ENCODE measurements at regions not wholly inside any gene's neighbourhood (a gene's known extent, or its start where the extent isn't known, plus 50 kb on each side); places are given as distances from the start of the nearest gene placed in this dataset.

DNA sequence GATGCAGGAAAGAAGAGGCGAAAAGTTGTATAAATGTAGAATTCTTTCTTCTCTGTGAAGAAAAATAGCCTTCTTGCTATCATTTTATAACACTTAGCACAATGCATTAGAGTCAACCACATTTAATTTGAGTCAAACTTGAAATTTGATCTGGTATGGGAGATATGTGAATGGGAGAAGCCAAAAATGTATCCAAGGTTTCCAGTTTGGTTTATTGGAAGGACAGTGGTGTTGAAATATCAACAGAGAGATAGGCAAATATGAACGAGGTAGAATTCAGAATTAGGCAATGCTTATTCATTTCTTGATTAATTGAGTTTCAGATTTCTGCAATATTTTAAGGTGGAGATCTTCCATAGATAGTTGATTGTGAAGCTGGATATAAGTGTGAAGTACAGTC, 991.9 kb upstream of the CHAC2 start:
- Histone ChIP-seq H3K27ac (no peak overlapping the region), H3K36me3 (no peaks in the 10 kb centered on the region), H3K27me3 (no peaks in the 10 kb centered on the region), H3K4me3 (ENCODE audit: low read depth in 1 of 2, low read length in 1 of 2) (no peak overlapping the region), H3K4me1 (ENCODE audit: control insufficient read depth in 1 of 2, insufficient read depth in 1 of 2, low read depth in 1 of 2, low read length in 1 of 2) (no peaks in the 10 kb centered on the region), H3K9me3 (no peaks in the 10 kb centered on the region)
- TF ChIP-seq, protein P1, sequence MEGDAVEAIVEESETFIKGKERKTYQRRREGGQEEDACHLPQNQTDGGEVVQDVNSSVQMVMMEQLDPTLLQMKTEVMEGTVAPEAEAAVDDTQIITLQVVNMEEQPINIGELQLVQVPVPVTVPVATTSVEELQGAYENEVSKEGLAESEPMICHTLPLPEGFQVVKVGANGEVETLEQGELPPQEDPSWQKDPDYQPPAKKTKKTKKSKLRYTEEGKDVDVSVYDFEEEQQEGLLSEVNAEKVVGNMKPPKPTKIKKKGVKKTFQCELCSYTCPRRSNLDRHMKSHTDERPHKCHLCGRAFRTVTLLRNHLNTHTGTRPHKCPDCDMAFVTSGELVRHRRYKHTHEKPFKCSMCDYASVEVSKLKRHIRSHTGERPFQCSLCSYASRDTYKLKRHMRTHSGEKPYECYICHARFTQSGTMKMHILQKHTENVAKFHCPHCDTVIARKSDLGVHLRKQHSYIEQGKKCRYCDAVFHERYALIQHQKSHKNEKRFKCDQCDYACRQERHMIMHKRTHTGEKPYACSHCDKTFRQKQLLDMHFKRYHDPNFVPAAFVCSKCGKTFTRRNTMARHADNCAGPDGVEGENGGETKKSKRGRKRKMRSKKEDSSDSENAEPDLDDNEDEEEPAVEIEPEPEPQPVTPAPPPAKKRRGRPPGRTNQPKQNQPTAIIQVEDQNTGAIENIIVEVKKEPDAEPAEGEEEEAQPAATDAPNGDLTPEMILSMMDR (IDR thresholded peaks at IDR 0.05): no peak

DNA sequence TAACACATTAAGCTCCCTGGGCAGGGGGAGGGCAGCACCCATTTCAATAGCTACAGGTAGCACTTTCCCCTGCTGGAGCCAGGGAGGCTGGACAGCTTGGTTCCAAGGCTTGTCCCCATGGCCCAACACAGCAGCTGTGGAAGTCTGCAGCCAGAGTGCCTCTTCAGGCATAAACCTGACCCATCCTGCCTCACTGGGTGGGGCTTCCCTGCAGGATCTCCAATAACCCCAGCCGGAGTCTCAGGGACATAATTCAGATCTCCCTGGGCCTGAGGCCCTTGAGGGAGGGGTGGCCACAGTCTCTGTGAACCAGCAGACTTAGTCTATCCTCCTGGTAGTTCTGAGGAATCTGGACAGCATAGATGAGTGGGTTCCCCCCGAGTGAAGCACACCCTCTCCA, 1001.9 kb upstream of the CHAC2 start:
- TF ChIP-seq, protein P1 (IDR thresholded peaks at IDR 0.05): no peak
- Histone ChIP-seq H3K4me1 (ENCODE audit: control insufficient read depth in 1 of 2, insufficient read depth in 1 of 2, low read depth in 1 of 2, low read length in 1 of 2) (no peaks in the 10 kb centered on the region), H3K27me3 (no peaks in the 10 kb centered on the region), H3K4me3 (ENCODE audit: low read depth in 1 of 2, low read length in 1 of 2) (no peak overlapping the region), H3K9me3 (no peaks in the 10 kb centered on the region), H3K36me3 (no peaks in the 10 kb centered on the region), H3K27ac (no peak overlapping the region)

DNA sequence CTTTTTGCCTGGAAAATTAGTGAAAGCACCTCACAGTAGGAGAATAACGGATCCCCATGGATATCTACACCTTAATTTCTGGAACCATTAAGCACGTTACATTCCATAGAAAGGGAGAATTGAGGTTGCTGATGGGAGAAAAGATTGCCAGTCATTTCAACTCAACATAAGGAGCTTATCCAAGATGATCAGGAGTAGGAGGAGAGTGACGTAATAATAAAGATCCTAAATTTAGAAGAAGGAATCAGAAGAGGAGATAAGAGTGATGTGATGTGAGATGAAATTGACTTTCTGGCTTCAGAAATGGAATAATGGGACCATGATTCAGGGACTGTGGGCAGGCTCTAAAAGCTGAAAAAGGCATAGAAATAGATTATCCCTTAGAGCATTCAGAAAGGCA, 1017.8 kb upstream of the CHAC2 start:
- Histone ChIP-seq H3K27ac (no peak overlapping the region), H3K9me3 (no peaks in the 10 kb centered on the region), H3K4me1 (ENCODE audit: control insufficient read depth in 1 of 2, insufficient read depth in 1 of 2, low read depth in 1 of 2, low read length in 1 of 2) (no peaks in the 10 kb centered on the region), H3K27me3 (no peaks in the 10 kb centered on the region), H3K36me3 (no peaks in the 10 kb centered on the region), H3K4me3 (ENCODE audit: low read depth in 1 of 2, low read length in 1 of 2) (no peak overlapping the region)
- TF ChIP-seq, protein P1 (IDR thresholded peaks at IDR 0.05): no peak

DNA sequence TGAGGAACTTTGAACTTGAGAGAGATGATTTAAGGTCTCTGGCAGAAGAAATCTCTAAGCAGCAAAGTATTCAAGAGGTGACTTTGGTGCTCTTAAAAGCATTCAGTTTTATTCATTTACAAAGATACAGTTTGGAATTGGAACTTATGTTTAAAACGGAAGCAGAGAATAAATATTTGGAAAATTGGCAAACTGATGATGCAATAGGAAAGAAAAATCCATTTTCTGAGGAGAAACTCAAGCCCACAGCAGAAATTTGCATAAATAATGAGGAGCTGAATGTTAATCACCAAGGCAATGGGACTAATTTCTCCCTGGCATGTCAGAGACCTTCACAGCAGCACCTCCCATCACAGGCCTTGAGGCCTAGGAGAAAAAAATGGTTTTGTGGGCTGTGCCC, 1022.5 kb upstream of the CHAC2 start:
- H3K9me3 ChIP-seq: no peaks in the 10 kb centered on the region
- TF ChIP-seq, protein P1 (IDR thresholded peaks at IDR 0.05): no peak
- no peaks in the 10 kb centered on the region for H3K4me1 ChIP-seq (ENCODE audit: control insufficient read depth in 1 of 2, insufficient read depth in 1 of 2, low read depth in 1 of 2, low read length in 1 of 2)
- H3K27ac ChIP-seq: no peak overlapping the region
- H3K36me3 ChIP-seq: no peaks in the 10 kb centered on the region
- H3K27me3 ChIP-seq: no peaks in the 10 kb centered on the region
- H3K4me3 ChIP-seq (ENCODE audit: low read depth in 1 of 2, low read length in 1 of 2): no peak overlapping the region

DNA sequence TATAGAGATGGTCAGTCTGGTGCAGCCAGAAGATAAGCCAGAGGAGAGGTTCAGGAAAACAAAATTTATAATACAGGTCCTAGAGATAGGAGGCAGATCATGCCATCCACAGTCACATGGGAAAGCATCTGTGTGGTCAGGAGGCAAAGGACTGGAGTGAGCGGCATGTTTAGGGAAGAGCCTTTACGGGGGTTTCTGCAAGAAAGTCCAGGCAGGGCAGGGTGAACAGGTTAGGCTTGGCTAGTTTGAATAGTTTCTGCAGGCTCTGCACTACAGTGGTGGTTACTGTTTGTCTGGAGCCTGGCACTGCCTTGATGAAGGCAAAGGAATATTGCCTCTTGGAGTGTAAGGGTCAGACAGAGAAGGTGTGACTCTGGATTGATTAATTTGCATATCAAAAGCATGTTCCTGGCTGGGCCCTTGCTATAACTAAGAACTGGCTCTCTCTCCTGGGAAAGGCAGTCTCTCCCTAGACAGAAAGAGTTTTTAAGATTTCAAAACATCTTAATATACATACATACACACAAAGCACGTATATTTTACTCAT, 1034.7 kb upstream of the CHAC2 start:
- Histone ChIP-seq H3K9me3 (no peaks in the 10 kb centered on the region), H3K36me3 (no peaks in the 10 kb centered on the region), H3K4me1 (ENCODE audit: control insufficient read depth in 1 of 2, insufficient read depth in 1 of 2, low read depth in 1 of 2, low read length in 1 of 2) (no peaks in the 10 kb centered on the region), H3K4me3 (ENCODE audit: low read depth in 1 of 2, low read length in 1 of 2) (no peak overlapping the region), H3K27ac (no peak overlapping the region), H3K27me3 (no peaks in the 10 kb centered on the region)
- TF ChIP-seq, protein P1 (IDR thresholded peaks at IDR 0.05): no peak

DNA sequence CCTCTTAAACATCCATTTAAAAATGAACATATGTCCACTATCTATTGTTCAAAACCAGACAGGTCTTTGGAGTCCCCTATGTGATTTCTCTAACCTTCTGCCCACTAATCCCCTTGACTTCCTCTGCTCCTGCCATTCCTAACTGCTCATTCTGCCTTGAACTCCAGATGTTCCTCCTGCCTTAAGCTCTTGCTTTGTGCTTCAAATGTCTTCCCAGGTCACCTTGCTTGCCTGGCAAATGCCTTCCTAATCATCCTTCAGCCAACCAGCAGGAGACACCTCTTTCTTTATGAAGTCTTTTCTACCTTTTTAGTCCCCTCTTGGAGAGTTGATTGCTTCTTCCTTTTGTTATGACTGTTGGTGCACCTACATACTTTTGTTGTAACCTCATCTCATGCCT, 1043.0 kb upstream of the CHAC2 start:
- no peaks in the 10 kb centered on the region for H3K27me3 ChIP-seq
- no peak overlapping the region for H3K4me3 ChIP-seq (ENCODE audit: low read depth in 1 of 2, low read length in 1 of 2)
- TF ChIP-seq, protein P1 (IDR thresholded peaks at IDR 0.05): no peak
- no peaks in the 10 kb centered on the region for H3K4me1 ChIP-seq (ENCODE audit: control insufficient read depth in 1 of 2, insufficient read depth in 1 of 2, low read depth in 1 of 2, low read length in 1 of 2)
- no peaks in the 10 kb centered on the region for H3K9me3 ChIP-seq
- H3K36me3 ChIP-seq: no peaks in the 10 kb centered on the region
- H3K27ac ChIP-seq: no peak overlapping the region
